ENCODE measurements at regions not wholly inside any gene's neighbourhood (a gene's known extent, or its start where the extent isn't known, plus 50 kb on each side); places are given as distances from the start of the nearest gene placed in this dataset.

DNA sequence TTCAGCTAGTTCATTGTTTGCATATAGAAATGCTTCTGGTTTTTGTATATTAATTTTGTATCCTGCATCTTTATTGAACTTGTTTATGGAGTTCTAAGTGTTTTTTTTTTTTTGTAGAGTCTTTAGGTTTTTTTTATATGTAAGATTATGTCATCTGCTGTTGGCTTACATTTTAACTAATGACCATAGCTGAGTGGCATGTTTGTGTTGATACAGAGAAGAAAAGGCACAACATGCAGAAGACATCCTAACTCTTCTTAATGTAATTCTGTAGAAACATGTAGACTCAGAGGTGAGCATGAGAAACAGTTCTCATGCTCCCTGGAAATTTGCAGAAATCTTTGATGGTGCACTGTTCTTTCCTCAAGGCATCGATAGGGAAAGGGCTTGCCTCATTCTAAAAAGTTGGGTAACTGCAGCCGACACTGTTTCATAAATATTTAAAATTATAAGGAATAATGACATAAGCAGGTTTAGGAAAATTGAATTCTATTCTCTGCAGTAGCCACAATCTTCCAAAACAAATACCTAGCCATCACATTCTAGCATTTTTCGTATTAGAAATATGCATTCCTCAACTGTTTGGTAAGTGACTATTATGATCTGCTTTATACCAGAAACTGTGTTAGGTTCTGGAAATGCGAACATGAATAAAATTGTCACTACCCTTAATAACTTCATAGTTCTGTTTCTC lies 499.6 kb upstream of the KCNMB2 start:
- H3K27ac ChIP-seq, result no peak overlapping the region
- no peak for TF ChIP-seq ZFX (IDR thresholded peaks at IDR 0.05)
- TF ChIP-seq, protein P1, sequence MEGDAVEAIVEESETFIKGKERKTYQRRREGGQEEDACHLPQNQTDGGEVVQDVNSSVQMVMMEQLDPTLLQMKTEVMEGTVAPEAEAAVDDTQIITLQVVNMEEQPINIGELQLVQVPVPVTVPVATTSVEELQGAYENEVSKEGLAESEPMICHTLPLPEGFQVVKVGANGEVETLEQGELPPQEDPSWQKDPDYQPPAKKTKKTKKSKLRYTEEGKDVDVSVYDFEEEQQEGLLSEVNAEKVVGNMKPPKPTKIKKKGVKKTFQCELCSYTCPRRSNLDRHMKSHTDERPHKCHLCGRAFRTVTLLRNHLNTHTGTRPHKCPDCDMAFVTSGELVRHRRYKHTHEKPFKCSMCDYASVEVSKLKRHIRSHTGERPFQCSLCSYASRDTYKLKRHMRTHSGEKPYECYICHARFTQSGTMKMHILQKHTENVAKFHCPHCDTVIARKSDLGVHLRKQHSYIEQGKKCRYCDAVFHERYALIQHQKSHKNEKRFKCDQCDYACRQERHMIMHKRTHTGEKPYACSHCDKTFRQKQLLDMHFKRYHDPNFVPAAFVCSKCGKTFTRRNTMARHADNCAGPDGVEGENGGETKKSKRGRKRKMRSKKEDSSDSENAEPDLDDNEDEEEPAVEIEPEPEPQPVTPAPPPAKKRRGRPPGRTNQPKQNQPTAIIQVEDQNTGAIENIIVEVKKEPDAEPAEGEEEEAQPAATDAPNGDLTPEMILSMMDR (conservative IDR thresholded peaks at IDR 0.05), result no peak

DNA sequence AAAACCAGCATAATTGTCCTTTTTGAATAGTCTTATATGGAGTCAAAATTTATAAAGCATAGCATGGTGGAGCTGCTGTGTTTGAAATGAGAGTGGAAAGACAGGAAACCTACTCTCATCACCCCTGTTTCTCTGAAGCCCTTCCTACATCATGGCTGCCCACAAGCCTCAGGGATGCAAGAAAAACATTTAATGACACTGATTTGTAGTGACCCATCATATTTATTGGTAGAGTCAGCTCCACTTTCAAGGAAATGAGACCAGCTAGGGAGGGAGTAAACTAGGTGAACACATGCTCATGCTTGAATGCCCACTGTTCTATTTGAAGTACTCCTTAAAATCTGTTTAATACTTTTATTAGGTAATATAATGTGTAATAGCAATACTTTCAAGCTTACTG lies 494.3 kb upstream of the KCNMB2 start:
- TF ChIP-seq, protein P1 (conservative IDR thresholded peaks at IDR 0.05), result no peak
- H3K27ac ChIP-seq, result no peak overlapping the region

DNA sequence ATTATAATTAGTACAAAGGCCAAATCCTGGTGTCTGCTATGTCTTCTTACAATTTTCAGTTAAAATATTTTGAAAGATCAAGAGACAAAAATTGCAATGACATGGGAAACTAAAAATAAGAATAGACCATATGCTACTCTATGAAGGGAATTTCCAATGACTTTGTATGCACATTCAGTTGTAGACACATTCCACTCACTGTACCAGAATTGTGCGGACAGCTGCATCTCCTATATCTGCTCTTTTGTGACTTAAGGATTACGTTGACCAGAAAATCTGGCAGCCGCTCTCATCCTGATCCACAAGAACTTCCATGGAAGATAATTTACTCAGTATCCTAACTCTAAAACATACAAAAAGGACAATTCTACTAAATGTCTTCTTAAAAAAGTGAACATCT lies 493.9 kb upstream of the KCNMB2 start:
- H3K27ac ChIP-seq, result no peak overlapping the region
- no peak for TF ChIP-seq ZFX (IDR thresholded peaks at IDR 0.05)
- TF ChIP-seq, protein P1 (conservative IDR thresholded peaks at IDR 0.05), result no peak

DNA sequence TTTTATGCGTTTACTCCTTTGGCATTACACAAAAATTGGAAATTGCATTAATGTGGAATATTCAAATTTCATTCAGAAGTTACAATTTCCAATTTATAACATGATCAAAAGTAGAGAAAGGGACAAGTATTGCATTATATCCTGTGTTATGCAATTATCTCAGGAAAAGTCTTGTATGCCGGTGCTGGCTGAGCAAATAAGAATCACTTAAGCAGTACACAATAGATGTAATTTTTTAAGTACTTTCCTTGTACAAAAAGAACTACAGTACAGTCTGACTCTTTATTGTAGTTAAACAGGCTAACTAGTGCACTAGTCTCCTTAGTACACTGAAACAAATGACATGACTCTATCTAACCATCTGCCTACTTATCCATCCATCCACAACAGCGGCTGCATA lies 493.2 kb upstream of the KCNMB2 start:
- H3K27ac ChIP-seq, result no peak overlapping the region
- no peak for TF ChIP-seq ZFX (IDR thresholded peaks at IDR 0.05)
- TF ChIP-seq, protein P1 (conservative IDR thresholded peaks at IDR 0.05), result no peak

DNA sequence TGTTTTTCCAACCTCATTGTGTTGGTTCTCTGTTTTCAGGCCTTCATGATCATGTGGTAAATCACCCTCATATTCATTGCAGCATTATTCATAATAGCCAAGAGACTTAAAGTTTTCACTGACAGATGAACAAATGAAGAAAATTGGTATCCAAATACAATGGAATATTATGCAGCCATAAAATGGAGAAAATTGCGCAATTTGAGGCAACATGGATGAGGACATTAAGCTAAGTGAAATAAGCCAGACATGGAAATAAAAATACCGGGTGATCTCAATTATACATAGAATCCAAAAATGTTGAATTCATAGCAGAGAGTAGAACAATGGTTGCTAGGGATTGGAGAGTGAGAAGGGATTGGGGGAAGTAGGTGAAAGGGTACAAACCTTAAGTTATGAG lies 491.9 kb upstream of the KCNMB2 start:
- H3K27ac ChIP-seq, result no peak overlapping the region
- TF ChIP-seq, protein P1 (conservative IDR thresholded peaks at IDR 0.05), result no peak
- TF ChIP-seq ZFX (IDR thresholded peaks at IDR 0.05), result no peak

DNA sequence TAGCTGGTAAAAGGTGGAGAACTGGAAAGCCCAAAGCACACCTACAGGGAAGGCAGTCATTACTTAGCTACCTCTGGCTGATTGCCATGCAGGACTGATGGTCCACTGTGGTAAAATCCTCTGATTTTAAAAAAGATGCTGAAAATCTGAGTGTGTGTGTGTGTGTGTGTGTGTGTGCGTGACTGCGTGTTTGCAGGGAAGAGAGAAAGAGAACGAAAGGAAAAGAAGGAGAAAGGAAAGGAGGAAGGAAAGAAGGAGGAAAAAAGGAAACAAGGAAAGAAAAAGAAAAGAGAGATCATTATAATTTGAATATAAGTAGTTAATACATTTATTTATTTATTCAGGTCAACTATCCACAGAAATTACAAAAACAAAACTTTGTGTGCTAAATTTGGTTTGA lies 488.7 kb upstream of the KCNMB2 start:
- no peak overlapping the region for H3K27ac ChIP-seq
- TF ChIP-seq, protein P1 (conservative IDR thresholded peaks at IDR 0.05), result no peak
- TF ChIP-seq ZFX (IDR thresholded peaks at IDR 0.05), result no peak

DNA sequence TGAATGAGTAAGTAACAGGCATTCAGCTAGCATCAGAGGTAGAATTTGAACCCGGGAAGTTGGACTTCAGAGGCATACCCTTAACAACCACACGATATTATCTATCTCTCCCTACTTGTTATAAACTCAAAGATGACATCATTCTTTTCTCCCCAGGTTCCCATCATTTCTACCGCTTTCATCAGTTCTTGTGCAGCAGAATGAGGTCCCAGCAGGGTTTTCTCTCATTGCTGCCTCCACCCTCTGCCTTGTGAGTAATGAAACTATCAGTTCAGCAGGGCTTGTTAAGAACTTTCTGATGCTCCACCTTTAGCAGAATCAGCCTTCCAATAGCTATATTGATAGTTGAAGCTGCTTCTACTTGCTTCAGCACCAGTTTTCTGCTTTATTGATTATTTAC lies 487.5 kb upstream of the KCNMB2 start:
- no peak overlapping the region for H3K27ac ChIP-seq
- no peak for TF ChIP-seq ZFX (IDR thresholded peaks at IDR 0.05)
- TF ChIP-seq, protein P1 (conservative IDR thresholded peaks at IDR 0.05), result no peak

Data from C4-2B (cell line).